Astrocyte (in vitro differentiated cells and primary cell): ENCODE measurements at regions not wholly inside any gene's neighbourhood (a gene's known extent, or its start where the extent isn't known, plus 50 kb on each side); places are given as distances from the start of the nearest gene placed in this dataset.

Source experiments
- DNase-seq: peaks from one replicate; pipeline ENCODE4 v3.0.0-alpha.2; 2010; ENCODE audit warnings: low read depth
- FAIRE-seq: peaks from 2 replicates; lab custom pipeline; 2011; peaks lifted over from hg19 to GRCh38; lab: Jason Lieb, UNC
- H2AFZ ChIP-seq: 2 replicates; pipeline ENCODE4 v1.6.0; 2012; ENCODE audit warnings: low read depth, low read length, inconsistent platforms
- H3K27ac ChIP-seq: 2 replicates; pipeline ENCODE4 v1.5.1; 2011; ENCODE audit warnings: low read depth, low read length, inconsistent platforms
- H3K27me3 ChIP-seq: 2 replicates; pipeline ENCODE4 v1.6.0; 2011; ENCODE audit warnings: low read length, inconsistent platforms; ENCODE audit not compliant: insufficient read depth
- H3K36me3 ChIP-seq: 2 replicates; pipeline ENCODE4 v1.5.1; 2011; ENCODE audit warnings: low read length, inconsistent platforms; ENCODE audit not compliant: insufficient read depth
- H3K4me1 ChIP-seq: 2 replicates; pipeline ENCODE4 v1.5.1; 2011; ENCODE audit warnings: low read length, inconsistent platforms; ENCODE audit not compliant: insufficient read depth
- H3K4me2 ChIP-seq: 2 replicates; pipeline ENCODE4 v1.6.0; 2012; ENCODE audit warnings: low read length, inconsistent platforms
- H3K4me3 ChIP-seq: 2 replicates; pipeline ENCODE4 v1.5.1; 2011; ENCODE audit warnings: low read depth, mild to moderate bottlenecking, low read length, inconsistent platforms; ENCODE audit not compliant: insufficient read depth
- H3K79me2 ChIP-seq: 2 replicates; pipeline ENCODE4 v1.6.0; 2012; ENCODE audit warnings: mild to moderate bottlenecking, low read length, inconsistent platforms; ENCODE audit not compliant: insufficient read depth
- H3K9ac ChIP-seq: 2 replicates; pipeline ENCODE4 v1.6.0; 2012; ENCODE audit warnings: mild to moderate bottlenecking, low read length, inconsistent platforms
- H3K9me3 ChIP-seq: 2 replicates; pipeline ENCODE4 v1.5.1; 2012; ENCODE audit warnings: low read depth, mild to moderate bottlenecking, low read length, inconsistent platforms; ENCODE audit not compliant: insufficient read depth
- H4K20me1 ChIP-seq: 2 replicates; pipeline ENCODE4 v1.6.0; 2012; ENCODE audit warnings: low read length, inconsistent platforms; ENCODE audit not compliant: insufficient read depth
- H3K27ac Mint-ChIP-seq: one replicate; pipeline ENCODE4 v1.8.0; 2021; ENCODE audit warnings: mild to moderate bottlenecking, mixed read lengths; ENCODE audit not compliant: unreplicated experiment
- H3K27me3 Mint-ChIP-seq: one replicate; pipeline ENCODE4 v1.8.0; 2021; ENCODE audit warnings: low read depth, mixed read lengths; ENCODE audit not compliant: unreplicated experiment
- H3K36me3 Mint-ChIP-seq: one replicate; pipeline ENCODE4 v1.8.0; 2021; ENCODE audit warnings: low read depth, mixed read lengths; ENCODE audit not compliant: unreplicated experiment
- H3K4me1 Mint-ChIP-seq: one replicate; pipeline ENCODE4 v1.8.0; 2021; ENCODE audit warnings: low read depth, mixed read lengths; ENCODE audit not compliant: unreplicated experiment
- H3K4me3 Mint-ChIP-seq: one replicate; pipeline ENCODE4 v1.8.0; 2021; ENCODE audit warnings: mild to moderate bottlenecking, moderate library complexity, mixed read lengths; ENCODE audit not compliant: unreplicated experiment
- H3K9me3 Mint-ChIP-seq: one replicate; pipeline ENCODE4 v1.8.0; 2021; ENCODE audit warnings: mild to moderate bottlenecking, mixed read lengths; ENCODE audit not compliant: unreplicated experiment
- CTCF ChIP-seq: IDR thresholded peaks from 2 replicates; pipeline ENCODE4 v1.5.1; 2011; ENCODE audit warnings: low read depth, mild to moderate bottlenecking, inconsistent platforms, low read length, moderate library complexity; ENCODE audit not compliant: insufficient read depth
- EZH2 ChIP-seq: IDR thresholded peaks from 2 replicates; pipeline ENCODE4 v1.6.1; 2012; ENCODE audit warnings: mild to moderate bottlenecking, low read length, inconsistent platforms; ENCODE audit not compliant: insufficient read depth

- H3K36me3 Mint-ChIP-seq, result no peaks in the 10 kb centered on the region
- H3K4me1 Mint-ChIP-seq, result no peaks in the 10 kb centered on the region
- Histone ChIP-seq H3K9ac (no peak overlapping the region), H3K36me3 (no peaks in the 10 kb centered on the region), H3K4me2 (no peak overlapping the region), H3K9me3 (no peaks in the 10 kb centered on the region), H3K4me3 (no peak overlapping the region), H3K79me2 (no peaks in the 10 kb centered on the region), H3K27ac (no peak overlapping the region), H3K27me3 (no peaks in the 10 kb centered on the region), H2AFZ (no peak overlapping the region), H4K20me1 (no peaks in the 10 kb centered on the region), H3K4me1 (no peaks in the 10 kb centered on the region)
- H3K4me3 Mint-ChIP-seq, result no peak overlapping the region
- no peak for FAIRE-seq
- peaks cover 6% of the 10 kb centered on the region for H3K9me3 Mint-ChIP-seq
- no peak overlapping the region for H3K27ac Mint-ChIP-seq
- no peak for DNase-seq
- H3K27me3 Mint-ChIP-seq, result peaks cover 9% of the 10 kb centered on the region
- TF ChIP-seq CTCF (no peak), EZH2 (no peak)
These were observed 199.6 kb downstream of the HRH4 start for GRCh38 chr18:24659827-24660720.

- DNase-seq, result no peak
- Mint-ChIP-seq H3K27ac (no peak overlapping the region), H3K27me3 (peaks cover 13% of the 10 kb centered on the region), H3K4me1 (no peaks in the 10 kb centered on the region), H3K9me3 (peaks cover 3% of the 10 kb centered on the region), H3K4me3 (no peak overlapping the region), H3K36me3 (no peaks in the 10 kb centered on the region)
- FAIRE-seq, result no peak
- no peak overlapping the region for H3K4me3 ChIP-seq
- no peak overlapping the region for H3K27ac ChIP-seq
- no peaks in the 10 kb centered on the region for H3K36me3 ChIP-seq
- no peak overlapping the region for H2AFZ ChIP-seq
- H3K27me3 ChIP-seq, result no peaks in the 10 kb centered on the region
- no peaks in the 10 kb centered on the region for H3K79me2 ChIP-seq
- H3K9ac ChIP-seq, result no peak overlapping the region
- no peaks in the 10 kb centered on the region for H3K9me3 ChIP-seq
- no peaks in the 10 kb centered on the region for H3K4me1 ChIP-seq
- TF ChIP-seq EZH2 (no peak), CTCF (no peak)
- H3K4me2 ChIP-seq, result no peak overlapping the region
- no peaks in the 10 kb centered on the region for H4K20me1 ChIP-seq
These were observed 200.5 kb downstream of the HRH4 start for GRCh38 chr18:24660956-24661355.

GRCh38 chr18:24662412-24662821 is 202.0 kb downstream of the HRH4 start:
- H2AFZ ChIP-seq, result no peak overlapping the region
- Mint-ChIP-seq H3K4me3 (no peak overlapping the region), H3K4me1 (no peaks in the 10 kb centered on the region), H3K36me3 (no peaks in the 10 kb centered on the region), H3K27me3 (peaks cover 16% of the 10 kb centered on the region), H3K27ac (no peak overlapping the region), H3K9me3 (peaks cover 5% of the 10 kb centered on the region)
- H3K27me3 ChIP-seq, result no peaks in the 10 kb centered on the region
- no peak overlapping the region for H3K27ac ChIP-seq
- H3K4me2 ChIP-seq, result no peak overlapping the region
- no peaks in the 10 kb centered on the region for H4K20me1 ChIP-seq
- H3K79me2 ChIP-seq, result no peaks in the 10 kb centered on the region
- H3K36me3 ChIP-seq, result no peaks in the 10 kb centered on the region
- no peak overlapping the region for H3K9ac ChIP-seq
- DNase-seq (no peak), FAIRE-seq (no peak)
- TF ChIP-seq EZH2 (no peak), CTCF (no peak)
- no peaks in the 10 kb centered on the region for H3K4me1 ChIP-seq
- no peak overlapping the region for H3K4me3 ChIP-seq
- H3K9me3 ChIP-seq, result no peaks in the 10 kb centered on the region
